GM19438 (cell line): ENCODE measurements at regions not wholly inside any gene's neighbourhood (a gene's known extent, or its start where the extent isn't known, plus 50 kb on each side); places are given as distances from the start of the nearest gene placed in this dataset.
"Not testable (repeated sequence)": the region's sequence is repeated elsewhere in the genome, so short reads cannot be mapped to it uniquely, and the experiment has no call there.

Source experiments
- ATAC-seq: cut with Tn5 transposase; IDR thresholded peaks from one replicate; pipeline ENCODE4 v1.9.1; 2021; ENCODE audit warnings: low read depth; ENCODE audit not compliant: unreplicated experiment

DNA sequence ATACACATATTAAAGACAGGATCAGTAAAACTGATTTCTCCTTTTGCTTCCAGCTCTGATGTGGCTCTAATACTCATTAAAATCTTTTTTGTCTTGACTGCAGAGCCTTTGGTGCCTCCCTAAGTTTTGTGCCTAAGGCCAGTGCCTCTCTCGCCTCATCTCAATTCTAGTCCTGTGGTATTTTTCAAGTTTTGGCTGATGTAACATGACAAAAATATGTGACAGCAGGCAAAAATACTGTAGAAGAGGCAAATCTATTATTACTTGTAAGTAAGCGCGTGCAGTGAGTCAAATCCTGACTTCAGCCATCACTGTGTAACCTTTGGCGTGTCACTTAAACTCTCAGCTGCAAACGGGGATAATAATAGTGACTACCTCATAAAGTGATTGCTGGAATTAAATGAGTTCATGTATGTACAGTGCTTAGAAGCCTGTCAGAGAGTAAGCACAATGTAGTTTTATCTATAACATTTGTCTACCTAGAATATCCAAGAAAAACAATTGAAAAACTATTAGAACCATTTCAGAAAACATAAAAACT lies 74.0 kb downstream of the MAB21L3 start:
- ATAC-seq: no peak

DNA sequence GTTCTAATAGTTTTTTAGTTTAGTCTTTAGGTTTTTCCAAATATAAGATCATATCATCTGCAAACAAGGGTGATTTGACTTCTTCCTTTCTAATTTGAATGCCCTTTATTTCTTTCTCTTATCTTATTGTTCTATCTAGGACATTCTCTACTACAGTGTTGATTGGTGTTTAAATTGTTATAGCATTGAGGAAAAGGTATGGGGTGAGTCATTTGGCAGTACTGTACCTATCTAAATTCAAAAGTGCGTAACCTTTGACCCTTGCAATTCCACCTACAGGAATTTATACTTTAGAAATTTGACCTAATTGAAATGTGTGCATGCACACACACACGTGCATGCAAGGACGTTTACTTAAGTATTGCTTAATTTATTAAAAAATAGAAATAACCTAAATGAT lies 78.3 kb downstream of the MAB21L3 start:
- no peak for ATAC-seq

DNA sequence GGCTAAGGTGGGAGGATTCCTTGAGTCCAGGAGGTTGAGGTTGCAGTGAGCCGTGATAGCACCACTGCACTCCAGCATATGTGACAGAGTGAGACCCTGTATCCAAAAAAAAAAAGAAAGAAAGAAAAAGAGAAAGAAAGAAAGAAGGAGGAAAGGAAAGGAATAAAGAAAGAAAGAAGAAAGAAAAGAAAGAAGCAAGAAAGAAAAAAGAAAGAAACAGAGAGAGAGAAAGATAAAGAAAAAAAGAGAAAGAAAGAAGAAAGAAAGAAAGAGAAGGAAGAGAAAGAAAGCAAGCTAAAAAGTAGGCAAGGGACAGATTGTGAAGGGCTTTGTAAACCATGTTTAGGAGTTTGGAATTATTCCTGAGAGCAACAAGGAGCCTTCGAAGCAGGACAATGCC lies 80.1 kb downstream of the MAB21L3 start:
- no peak for ATAC-seq

DNA sequence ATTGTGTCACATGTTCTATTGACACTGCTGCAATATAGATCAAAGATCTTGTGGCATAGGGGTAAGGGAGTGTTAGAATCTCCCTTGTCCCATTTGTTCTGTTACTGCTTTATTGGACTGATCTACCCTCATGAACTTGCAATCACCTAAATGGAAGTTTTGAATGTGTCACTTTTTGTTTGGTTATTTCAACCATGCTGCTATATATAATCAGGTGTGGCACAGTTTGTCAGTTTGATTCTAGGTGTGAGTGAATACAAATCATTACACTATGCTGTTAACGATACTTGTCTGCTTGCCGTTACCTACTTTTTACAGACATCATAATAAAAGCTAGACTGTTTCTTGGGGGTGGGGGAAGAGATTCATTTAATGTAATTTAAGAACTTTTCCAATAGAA lies 82.6 kb downstream of the MAB21L3 start:
- no peak for ATAC-seq

DNA sequence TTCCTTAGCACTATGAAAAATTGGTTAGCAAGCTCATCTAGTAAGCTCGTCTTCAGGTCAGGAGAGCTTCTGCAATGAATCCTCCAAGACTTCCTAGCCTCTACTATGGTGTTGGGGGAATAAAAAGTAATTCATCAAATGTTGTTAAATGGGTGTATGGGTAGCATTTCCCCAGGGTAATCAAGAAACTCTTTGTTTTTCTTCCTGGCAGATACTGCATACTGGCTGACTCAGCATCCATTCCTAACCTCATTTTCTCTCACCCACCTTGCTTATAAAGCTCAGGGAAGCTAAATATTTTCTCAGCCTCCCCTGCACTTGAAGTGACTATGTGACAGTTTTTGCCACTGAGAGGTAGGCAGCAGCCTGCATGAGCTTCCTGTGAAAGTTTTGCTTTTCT lies 83.4 kb downstream of the MAB21L3 start:
- ATAC-seq: no peak

DNA sequence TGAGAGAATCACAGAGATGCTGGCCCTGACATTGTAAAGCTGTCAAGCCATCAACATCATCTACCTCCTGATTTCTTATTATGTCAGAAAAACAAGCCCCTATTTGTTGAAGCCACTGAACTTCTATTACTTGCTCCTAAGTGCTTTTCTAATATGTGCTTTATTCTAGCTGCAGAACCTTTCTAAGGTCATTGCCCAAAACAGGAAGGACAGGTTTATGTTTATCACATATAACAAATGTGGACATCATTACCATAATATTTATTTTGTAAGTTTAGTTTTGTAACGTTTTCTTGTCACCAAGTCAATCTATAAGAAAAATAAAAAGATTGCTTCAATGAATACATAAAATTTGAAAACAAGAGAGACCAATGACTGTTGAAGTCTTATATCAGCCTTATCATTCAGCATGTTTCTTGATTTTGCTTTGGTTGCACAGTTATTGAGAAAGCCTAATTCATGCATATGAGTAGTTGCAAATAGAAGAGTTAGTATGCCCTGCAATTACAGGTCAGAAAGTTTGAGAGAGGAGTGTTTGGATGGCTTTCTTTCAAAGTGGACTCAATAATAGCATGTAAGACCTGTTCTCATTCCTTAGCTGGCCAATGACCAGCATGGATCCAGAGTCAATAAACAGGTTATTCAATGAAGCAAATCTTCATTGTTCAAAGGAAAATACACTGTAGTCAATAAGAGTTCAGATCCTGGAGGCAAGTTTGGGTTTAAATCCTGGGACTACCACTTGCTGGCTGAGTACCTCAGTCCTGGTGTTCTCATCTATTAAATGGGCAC lies 84.1 kb downstream of the MAB21L3 start:
- no peak for ATAC-seq

DNA sequence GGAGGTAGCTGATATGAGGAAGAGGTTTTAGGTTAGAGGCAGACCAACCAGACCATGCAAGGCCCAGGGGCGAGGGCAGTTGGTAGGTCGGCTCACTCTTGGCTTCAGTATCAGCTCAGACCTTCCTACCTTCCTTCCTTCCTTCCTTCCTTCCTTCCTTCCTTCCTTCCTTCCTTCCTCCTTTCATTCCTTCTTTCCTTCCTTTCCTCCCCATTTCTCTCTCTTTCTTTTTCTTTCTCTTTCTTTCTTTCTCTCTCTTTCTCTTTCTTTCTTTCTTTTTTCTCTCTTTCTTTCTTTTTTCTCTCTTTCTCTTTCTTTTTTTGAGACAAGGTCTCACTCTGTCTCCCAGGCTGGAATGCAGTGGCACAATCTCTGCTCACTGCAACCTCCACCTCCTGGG lies 89.1 kb downstream of the MAB21L3 start:
- not testable (repeated sequence) for ATAC-seq

DNA sequence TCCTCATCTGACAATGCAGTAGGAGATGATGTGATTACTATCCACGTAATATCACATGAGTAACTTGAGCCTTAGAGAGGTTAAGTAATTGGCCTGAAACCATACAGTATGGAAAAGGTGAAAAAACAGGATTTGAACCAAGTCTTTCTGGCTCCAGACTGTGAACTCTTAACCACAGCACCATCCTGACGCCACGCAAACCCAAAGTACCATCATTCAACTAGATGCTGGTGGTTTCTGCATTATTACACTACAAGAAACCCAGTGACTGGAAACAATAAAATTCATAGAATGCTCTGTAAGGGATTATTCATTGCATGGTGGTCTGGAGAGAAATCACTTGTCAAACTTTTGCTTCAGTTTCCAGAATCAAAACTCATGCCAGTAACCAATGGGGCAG lies 90.7 kb downstream of the MAB21L3 start:
- ATAC-seq: no peak

DNA sequence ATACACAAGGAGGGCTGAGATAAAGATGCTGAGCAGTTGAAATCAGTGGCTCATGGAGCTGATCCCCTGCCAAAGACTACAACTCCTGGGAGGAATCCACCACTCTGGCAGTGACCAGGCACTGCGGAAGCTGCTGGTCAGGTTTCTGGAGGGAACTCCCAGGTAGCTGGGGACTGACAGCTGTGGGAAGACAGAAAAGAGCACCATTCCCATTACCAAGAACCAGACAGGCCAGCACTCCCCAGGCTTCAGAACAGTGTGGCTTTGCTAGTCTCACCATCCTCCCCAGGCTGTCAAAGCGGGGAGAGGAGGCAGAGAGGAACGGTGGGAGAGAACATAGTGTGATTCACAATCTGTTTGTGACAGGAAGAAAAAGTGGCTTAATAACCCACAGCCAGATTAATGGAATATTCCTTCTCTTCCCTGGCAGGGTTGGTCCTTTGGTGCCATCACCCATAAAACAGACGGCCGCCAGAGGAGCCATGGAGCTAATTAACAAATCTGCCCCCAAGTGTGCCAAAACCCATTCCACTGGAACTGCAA lies 92.1 kb downstream of the MAB21L3 start:
- no peak for ATAC-seq

DNA sequence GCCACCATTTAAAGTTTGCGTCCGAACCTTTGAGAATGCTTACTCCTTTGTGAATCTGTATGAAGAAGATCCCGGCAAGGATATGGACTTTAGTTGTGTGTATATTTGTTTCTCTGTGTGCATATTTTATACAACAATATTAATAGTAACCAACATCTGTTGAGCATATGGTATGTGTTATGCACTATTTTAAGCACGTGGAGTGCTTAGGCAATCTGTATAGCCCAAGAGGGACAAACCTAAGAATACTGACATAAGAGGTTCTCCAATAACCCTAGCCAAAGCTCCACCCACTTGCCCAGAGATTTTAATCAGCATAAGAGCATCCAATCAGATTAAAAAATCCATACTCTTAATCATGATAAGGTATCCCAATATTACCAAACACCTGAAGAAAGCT lies 92.7 kb downstream of the MAB21L3 start:
- ATAC-seq: no peak

DNA sequence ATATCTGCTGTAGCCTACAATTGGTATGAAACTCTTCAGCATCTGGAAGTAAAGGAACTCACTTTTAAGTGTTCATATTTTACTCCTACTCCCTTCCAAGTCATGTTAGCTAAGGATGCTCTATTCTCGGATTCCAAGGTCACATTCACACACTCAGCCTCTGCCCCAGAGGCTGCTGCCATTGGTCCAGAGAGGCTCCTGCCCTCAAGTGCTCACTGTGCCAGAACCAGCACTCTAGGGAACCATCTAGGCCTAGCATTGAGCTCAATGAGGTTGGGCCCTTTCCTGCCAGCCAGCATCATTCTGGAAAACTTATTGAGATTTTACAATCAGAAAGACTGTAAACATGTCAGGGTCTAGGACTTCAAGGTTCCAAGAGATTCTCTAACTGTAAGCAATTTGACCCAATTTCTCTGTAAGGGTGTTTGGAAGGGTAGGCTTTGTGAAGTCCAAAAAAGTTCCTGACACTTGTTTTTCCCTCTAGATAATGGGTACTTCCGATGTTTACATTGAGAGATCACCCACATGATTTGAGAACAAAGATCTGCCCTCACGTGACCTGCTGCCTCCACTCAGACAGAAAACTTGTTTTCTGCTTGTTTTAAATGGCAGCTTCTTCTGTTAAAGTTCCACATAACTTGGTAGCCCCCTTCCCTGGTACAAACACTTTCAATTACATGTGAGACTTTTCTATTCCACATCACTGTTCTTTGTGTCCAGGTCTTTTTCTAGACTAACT lies 94.9 kb downstream of the MAB21L3 start:
- no peak for ATAC-seq

DNA sequence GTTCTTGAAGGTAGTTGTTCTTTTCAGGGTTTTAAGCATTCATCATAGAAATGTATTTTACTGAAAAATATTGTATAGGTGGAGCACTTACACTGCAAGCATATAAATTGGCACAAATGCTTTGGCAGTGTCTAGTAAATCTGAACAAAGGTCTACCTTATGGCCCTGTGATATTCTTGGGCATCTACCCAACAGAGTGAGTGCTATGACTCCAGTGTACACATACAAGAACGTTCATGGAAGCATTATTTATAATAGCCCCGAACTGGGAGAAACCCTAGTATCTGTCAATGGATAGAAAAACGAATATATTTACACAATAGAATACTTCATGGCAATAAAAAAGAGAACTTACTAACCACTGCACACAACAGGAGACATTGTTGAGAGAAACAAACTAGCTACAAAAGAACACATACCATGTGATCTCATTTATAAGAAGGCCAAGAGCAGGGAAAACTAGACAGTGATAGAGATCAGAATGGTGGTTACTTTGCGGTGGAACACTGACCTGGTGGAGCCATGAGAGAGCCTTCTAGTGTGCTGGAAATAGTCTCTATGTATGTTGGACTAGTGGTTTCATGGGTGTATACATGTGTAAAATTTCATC lies 96.0 kb downstream of the MAB21L3 start:
- ATAC-seq: no peak

DNA sequence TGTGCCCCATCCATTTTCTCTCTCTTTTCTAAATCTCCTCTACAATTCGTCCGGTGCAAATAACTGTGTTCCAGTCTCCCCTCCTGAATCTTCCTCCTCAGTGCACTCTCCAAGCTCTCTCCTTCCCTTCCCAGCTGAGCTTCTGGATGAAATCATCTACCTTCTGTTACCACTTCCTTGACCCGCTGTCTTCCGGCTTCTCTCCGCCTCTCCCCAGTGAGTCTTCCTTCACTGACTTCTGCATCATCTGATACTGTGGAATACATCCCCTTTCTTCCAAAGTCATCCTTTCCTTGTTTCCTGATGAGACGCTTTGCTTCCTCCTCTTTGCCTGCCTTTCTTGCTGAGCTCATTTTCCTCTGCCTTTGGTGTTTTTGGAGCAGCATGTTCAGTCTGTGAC lies 96.9 kb downstream of the MAB21L3 start:
- ATAC-seq: no peak

DNA sequence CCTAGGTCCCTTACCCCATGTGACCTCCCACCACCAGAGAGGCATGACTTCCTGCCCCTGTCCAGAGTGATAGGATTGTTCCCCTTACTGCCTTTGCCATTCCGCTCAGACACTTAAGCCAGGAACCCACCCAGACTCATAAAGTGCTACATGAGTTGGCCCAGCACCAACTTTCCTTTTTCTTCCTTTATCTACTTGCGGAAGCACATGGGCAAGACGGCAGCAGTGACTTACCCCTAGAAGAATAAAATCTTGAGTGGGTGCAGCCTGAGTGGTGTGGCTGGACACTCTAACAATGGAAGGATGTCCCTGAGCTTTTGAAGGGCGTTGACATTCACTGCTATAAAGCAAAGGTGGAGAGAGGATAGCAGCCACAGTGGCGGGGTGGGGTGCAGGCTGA lies 100.1 kb downstream of the MAB21L3 start:
- ATAC-seq: no peak

DNA sequence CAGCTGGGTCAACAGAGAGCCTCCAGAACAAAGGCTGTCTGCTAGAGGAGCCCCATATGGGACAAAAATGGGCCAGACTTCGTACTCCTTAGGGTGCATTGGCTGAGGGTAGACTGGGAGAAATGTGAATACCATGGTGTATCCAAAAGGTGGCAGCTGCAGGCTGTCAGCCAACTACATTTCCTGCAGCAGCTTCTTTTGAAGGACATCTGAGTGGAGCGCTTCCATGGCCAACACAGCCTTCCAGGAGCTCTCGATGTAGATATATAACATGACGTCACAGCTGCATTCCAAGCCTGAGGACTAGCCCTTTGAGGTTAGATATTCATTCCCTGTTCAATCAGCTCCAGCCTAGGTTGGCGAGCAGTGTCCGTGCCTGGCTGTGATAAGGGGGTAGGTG lies 107.7 kb downstream of the MAB21L3 start:
- no peak for ATAC-seq

DNA sequence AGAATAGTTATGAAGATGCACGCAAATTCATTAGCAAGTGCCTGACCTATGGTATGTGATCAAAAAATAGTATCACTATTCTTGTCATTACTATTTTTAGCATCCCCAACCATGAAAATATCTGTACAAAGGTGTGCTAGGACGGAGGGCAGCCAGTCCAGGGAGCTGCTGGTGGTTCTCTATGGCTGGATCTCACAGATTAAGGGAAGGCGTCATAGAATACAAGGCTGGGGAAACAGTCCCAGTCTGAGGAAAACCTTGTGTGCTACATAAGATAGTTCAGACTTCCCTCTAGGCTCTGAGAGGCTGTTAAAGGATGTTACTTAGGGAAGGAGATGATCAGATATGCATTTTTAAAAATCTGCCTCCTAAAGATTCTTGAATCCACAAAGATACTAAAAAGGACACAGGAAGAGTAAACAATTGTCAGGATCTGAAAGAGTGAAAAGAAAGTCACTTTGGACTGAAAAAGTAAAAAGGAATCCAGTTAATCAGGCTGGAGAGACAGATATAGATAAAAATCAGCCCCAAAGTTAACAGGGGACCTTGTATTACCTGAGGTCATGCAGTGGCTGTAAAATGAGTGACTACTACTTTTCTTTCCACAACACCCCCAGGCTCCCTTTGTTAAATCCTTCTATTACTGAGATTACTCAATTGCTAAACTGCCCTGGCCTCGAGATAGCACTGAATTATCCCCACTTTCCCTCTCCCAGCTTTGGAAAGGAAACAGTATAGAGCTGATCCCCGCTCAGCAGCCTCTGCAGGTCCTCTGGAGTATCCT lies 108.6 kb downstream of the MAB21L3 start:
- ATAC-seq: no peak

DNA sequence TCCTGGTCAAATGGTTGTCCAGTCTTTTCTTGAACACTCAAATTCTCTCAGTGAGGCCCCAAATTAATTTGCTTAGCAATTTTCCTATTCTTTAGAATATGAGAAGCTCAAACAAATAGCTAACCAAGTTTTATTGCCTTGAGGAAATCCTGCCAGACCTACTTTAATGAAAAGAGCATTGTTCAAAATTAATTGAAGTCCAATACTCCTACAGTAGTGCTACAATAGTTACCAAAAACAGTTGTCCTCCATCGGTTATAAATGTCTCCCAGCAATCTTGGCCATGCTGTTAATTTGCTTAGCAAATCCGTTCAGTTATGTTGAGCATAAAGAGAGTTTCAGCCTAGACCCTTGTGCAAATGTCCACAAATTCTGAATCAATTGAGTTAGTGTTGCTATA lies 112.9 kb downstream of the MAB21L3 start:
- ATAC-seq: no peak

DNA sequence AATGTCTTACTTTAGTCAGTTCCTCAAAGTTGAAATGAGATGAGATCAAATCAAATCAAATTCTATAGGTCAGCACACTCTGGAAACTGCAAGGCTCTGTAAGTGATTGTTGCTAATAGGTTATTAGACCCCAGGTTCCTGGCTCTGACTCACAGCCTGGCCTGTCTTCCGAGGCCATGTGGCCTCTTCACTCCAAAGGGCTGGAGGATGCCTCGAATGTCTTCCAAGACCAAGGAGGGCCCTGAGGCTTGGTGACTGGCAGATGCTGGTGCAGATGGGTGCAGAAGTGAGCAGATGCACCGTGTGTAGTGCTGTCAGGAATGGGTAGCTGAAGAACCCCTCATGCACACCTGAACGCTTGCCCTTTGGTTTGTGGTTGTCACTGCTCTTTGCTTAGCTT lies 113.4 kb downstream of the MAB21L3 start:
- no peak for ATAC-seq

DNA sequence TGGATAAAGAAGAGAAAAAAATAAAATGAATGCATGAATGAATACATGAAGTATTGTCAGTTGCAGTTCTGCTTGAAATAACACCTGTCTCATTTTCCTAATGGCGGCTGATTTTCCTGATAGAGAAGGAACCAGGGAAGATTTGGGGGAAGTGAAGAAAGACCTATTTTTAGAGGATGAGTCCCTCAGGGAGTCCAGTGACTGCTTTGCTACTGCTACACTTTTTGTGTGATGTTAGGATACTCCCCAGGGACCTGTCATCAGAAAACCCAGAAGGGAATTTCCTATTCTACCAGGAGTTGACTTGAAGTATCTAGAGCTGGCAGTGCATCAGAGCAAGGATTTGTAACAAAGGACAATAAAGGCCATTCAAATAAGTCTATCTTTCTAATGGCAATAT lies 114.8 kb downstream of the MAB21L3 start:
- no peak for ATAC-seq

DNA sequence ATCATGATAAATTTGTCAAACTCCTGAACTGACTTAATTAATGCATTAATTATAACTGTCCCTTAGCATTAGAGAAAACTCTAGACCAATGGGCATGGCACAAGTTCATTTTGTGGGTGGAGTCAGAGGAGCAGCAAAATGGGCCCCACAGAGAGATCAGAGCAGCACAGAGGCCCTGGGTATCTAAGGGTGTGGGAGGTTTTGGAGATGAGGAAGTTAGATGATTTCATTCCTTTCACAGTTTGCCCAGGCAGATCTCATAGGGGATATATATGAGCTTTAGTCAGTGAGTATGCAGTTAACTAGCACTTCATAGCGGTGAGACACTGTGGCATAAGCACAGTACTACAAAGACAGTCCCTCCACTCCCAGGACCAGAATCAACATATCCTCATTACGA lies 117.3 kb downstream of the MAB21L3 start:
- ATAC-seq: no peak
